HG03025 (cell line): ENCODE measurements at regions not wholly inside any gene's neighbourhood (a gene's known extent, or its start where the extent isn't known, plus 50 kb on each side); places are given as distances from the start of the nearest gene placed in this dataset.
"Not testable (repeated sequence)": the region's sequence is repeated elsewhere in the genome, so short reads cannot be mapped to it uniquely, and the experiment has no call there.

Experiments
- ATAC-seq: cut with Tn5 transposase; IDR thresholded peaks from one replicate; pipeline ENCODE4 v1.9.1; 2021; ENCODE audit warnings: mild to moderate bottlenecking, moderate library complexity; ENCODE audit not compliant: unreplicated experiment, low FRiP score

DNA sequence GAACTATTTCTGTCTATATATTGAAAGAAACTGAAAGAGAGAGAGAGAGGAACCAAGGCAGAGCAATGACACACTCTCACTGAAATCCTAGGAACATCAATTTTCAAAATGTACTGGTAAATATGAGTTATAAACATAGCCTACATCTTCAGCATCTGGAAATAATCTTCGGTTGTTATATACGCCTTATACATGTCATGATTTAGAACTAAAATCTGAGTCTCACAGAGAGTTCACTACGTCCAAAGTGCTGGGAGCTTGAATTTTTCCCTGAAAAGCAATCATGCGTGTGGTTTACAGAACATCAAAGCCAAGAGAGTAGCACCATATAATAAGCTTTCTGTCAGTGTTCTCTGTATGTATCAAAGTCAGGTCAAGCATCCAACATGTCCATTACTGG, 420.0 kb upstream of the CBLB start:
- ATAC-seq, result no peak

GRCh38 chr3:106290304-106290997, 421.6 kb upstream of the CBLB start:
- no peak for ATAC-seq

- ATAC-seq, result no peak
These were observed 424.3 kb upstream of the CBLB start for GRCh38 chr3:106293161-106293560.

- ATAC-seq, result no peak
These were observed 425.3 kb upstream of the CBLB start for GRCh38 chr3:106294121-106294520.

DNA sequence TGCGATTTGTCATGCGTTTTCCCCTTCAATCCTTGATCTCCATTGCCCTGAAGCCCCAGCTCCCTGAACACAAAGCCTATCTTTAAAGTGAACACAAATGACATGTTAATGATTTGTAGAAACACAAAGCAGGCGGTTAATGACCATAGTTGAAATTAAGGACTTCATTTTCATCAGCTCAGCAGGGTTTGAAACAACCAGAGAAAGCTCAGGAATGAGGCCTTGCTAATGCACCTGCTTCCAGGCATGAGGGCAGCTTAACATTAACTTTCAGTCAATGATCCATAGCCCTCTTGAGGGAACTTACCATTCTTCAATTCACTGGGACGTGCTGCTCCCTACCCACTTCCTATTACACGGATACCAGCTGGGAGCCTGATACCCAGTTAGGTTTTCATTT, 427.2 kb upstream of the CBLB start:
- no peak for ATAC-seq

DNA sequence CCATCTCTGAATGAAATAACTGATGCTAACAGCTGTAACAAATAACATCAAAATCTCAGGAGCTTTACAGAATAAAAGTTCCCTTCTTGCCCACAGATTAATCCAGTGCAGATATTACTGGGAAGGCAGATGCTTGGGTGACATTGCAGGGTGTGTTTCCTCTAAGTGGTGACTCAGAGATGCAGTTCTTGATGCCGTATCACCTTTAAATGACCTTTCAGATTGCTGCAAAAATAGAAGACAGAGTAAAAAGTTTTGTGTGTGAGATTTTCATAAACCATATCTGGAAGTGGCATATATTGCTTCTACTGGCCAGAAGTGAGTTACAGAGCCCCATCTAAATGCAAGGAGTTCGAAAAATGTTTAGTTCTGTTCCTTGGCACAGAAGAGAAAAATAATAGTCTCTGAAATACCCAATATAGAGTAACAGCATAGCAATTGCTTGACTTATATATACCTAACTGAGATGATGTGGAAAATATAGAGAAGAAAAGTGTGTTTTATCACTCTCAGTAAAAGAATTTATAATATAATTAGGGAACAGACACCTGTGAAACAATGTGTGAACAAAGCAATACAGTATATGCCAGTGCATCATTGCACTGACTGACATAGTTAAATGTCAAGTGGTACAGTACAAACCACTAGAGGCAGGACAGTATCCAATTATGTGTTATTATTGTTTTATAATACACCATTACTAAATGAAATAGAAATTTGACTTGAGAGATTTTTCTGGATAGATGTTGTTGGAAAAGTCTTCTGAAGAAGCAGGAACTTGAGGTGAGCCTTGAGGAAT, 430.7 kb upstream of the CBLB start:
- peak; percentile 42 for ATAC-seq

DNA sequence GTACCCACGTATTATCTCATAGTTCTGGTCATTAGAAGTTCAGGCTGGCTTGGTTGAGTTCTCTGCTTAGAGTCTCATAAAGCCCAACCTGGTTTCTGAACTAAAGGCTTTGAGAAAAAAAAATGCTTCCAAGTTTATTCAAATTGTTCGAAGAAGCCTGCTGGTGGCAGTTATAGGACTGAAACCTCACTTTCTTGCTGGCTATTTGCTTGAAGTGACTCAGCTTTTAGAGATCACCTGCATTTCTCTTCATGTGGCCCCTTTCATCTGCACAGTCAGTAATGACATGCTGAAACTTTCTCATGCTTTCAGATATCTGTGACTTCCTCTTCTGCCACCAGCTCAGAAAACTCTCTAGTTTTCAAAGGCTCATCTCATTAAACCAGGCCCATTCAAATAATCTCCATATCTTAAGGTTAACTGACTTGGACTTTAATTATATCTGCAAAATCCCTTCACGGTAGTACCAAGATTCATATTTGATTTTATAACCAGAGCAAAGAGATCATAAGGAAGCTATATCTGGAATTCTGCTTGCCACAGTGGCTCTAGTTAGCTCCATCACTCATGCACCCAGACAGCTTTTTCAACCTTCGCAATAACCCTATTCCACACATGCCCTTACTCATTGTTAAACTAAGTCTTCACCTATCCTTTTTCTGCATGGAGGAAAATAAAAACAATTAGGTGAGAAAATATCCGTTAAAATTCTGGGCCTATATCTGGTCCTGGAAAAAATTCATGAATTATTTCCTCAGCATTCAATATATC, 433.8 kb upstream of the CBLB start:
- ATAC-seq, result peak; percentile 94

DNA sequence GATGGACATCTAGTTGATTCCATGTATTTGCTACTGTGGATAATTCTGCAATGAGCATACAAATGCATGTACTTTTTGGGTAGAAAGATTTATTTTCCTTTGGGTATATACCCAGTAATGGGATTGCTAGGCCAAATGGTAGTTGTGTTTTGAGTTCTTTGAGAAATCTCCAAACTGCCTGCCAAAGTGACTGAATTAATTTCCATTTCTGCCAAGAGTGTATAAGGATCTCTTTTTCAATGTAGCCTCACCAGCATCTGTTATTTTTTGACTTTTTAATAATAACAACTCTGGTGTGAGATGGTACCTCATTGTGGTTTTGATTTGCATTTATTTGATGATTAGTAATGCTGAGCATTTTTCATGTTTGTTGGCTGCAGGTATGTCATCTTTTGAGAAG, 435.0 kb upstream of the CBLB start:
- no peak for ATAC-seq

- ATAC-seq, result no peak
These were observed 436.3 kb upstream of the CBLB start for GRCh38 chr3:106305127-106305526.

GRCh38 chr3:106305882-106306435, 437.1 kb upstream of the CBLB start:
- ATAC-seq, result no peak

DNA sequence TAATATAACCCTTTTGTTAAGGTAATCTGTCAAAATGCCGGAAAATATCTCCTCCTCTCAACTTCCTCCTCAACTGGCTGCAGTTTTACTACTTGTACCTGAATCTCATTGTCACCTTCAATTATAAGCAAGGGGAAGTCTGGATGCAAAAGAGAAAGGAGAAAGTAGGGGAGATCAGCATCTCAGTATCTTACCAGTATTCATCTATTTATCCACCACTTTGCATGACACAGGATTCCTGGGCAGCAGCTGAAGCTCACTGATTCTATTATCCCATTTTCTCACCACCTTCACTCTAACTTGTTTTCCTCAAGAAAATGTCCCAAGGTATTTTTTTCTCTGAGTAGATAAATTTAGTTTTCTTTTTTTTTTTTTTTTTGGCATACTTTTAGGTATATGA, 440.5 kb upstream of the CBLB start:
- no peak for ATAC-seq

GRCh38 chr3:106309798-106310197, 441.0 kb upstream of the CBLB start:
- ATAC-seq, result not testable (repeated sequence)

DNA sequence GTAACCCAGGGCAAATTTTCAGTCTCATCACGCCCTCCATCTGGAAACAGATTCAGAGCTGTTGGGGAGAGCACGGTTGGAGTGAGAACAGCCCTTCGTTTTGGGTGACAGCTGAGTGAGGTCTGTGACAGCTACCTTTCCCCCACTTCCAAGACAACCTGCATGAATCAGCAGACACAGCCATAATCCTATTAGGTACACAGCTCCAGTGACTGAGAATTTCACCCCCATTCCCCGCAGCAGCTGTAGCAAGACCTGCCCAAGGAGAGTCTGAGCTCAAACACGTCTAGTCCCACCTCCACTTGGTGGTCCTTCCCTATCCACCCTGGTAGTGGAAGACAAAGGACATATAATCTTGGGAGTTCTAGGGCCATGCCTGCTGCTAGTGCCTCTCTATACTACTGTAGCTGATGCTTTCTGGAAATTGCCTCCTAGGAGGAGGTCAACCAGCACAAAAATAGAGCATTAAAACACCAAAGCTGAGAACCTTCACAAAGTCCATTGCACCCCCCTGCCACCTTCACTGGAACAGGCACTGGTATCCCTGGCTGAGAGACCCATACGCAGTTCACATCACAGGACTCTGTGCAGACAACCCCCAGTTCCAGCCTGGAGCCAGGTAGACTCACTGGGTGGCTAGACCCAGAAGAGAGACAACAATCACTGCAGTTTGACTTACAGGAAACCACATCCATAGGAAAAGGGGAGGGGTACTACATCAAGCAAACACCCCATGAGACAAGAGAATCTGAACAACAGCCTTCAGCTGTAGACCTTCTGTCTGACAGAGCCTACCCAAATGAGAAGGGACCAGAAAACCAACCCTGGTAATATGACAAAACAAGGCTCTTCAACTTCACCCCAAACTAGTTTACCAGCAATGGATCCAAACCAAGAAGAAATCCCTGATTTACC, 448.6 kb upstream of the CBLB start:
- ATAC-seq, result no peak

DNA sequence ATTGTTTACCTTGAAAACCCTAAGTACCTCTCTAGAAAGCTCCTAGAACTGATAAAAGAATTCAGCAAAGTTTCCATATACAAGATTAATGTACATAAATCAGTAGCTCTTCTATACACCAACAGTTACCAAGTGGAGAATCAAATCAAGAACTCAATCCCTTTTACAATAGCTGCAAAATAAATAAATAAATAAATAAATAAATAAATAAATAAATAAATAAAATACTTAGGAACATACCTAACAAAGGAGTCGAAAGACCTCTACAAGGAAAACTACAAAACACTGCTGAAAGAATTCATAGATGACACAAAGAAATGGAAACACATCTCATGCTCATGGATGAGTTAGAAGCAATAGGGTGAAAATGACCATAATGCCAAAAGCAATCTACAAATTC, 452.6 kb upstream of the CBLB start:
- ATAC-seq, result not testable (repeated sequence)

DNA sequence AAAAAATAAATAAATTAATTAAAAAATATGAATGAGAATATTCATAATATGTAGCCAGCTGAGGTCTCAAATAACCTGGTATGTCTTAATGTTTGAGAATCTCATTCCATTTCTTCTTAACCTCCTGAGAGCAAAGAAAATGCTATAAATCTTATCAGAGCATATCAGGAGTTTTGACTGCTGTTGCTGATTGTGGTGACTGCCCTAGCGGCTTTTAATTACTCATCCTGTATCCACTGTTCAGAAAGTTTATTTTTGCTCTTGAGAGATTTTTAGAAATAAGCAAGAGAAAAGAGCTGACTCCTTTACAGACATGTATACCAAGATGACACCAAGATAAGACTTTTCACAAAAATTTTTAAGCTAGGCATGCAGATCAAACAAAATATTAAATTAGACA, 454.8 kb upstream of the CBLB start:
- no peak for ATAC-seq

- ATAC-seq, result no peak
These were observed 458.3 kb upstream of the CBLB start for GRCh38 chr3:106326941-106327695.

- no peak for ATAC-seq
These were observed 458.8 kb upstream of the CBLB start for GRCh38 chr3:106327696-106328025.

- no peak for ATAC-seq
These were observed 459.4 kb upstream of the CBLB start for GRCh38 chr3:106328224-106328623.

- ATAC-seq, result no peak
These were observed 460.7 kb upstream of the CBLB start for GRCh38 chr3:106329521-106329920.
